Ovary (tissue), 7 donors: ENCODE measurements at regions not wholly inside any gene's neighbourhood (a gene's known extent, or its start where the extent isn't known, plus 50 kb on each side); places are given as distances from the start of the nearest gene placed in this dataset.

Experiments used
- DNase-seq, 5 donors: peaks; one replicate each; pipeline ENCODE4 v3.0.0-alpha.2; 2019 to 2020
- H3K27ac ChIP-seq, 2 donors: fragments of 200-600 bp; one replicate each; pipeline versions ENCODE4 v1.5.1 to v1.8.0; 2019 to 2022
- H3K27me3 ChIP-seq: fragments of 200-600 bp; one replicate; pipeline ENCODE4 v1.8.0; 2022
- H3K36me3 ChIP-seq: fragments of 200-600 bp; sonication (generic); one replicate; pipeline ENCODE4 v1.5.1; 2019
- H3K4me1 ChIP-seq: one replicate; pipeline ENCODE4 v1.8.1; 2013; ENCODE audit warnings: mild to moderate bottlenecking, moderate library complexity; ENCODE audit not compliant: insufficient read depth
- H3K4me3 ChIP-seq: fragments of 200-600 bp; sonication (generic); one replicate; pipeline ENCODE4 v1.5.1; 2017
- H3K9me3 ChIP-seq, 2 donors: fragments of 200-600 bp in 1 of 2; sonication (generic) in 1 of 2; one replicate each; pipeline versions ENCODE4 v1.5.1 to v1.8.1; 2013 to 2019; ENCODE audit warnings: mild to moderate bottlenecking in 1 of 2, moderate library complexity in 1 of 2
- CTCF ChIP-seq, 3 donors: fragments of 450-650 bp in 2 of 3; fragments of 200-600 bp in 1 of 3; IDR thresholded peaks; one replicate each; pipeline versions ENCODE4 v1.5.1 to v1.8.0; 2016 to 2022; ENCODE audit warnings: antibody characterized with exemption in 3 of 3, mild to moderate bottlenecking in 1 of 3
- EP300 ChIP-seq: sonication (generic); formaldehyde crosslinking; IDR thresholded peaks from one replicate; pipeline ENCODE4 v1.6.1; 2017; ENCODE audit warnings: antibody characterized with exemption
- POLR2A ChIP-seq: fragments of 450-650 bp; IDR thresholded peaks from one replicate; pipeline ENCODE4 v1.6.1; 2017; ENCODE audit warnings: antibody characterized with exemption, mild to moderate bottlenecking, moderate library complexity
- WGBS, 3 donors: extraction: QIAGEN DNeasy Blood & Tissue Kit in 1 of 3; methylation state at CpG; one replicate each; pipeline versions ENCODE4 v1.1.5 to v1.1.7; 2013 to 2017; 5-methylcytosine and 5-hydroxymethylcytosine counted together
- intact Hi-C, 4 donors: fragments of 100-400 bp; cut with DNase I; formaldehyde crosslinking; loops; one replicate each; pipeline versions ENCODE4 v1.11.0 to v1.15.1; 2022 to 2023
- donor health status: DM: no; HTN: no; CAD: no; lungs with moderate emphysema.
- donor health status: DM: no; HTN: no; CAD: no.
- donor health status: Bipolar disorder and iron deficiency.
- donor health status: DM: no; HTN: no; CAD: no.
- donor health status: DM: yes; HTN: yes; CAD: no.

- H3K4me1 ChIP-seq, result peaks cover 19% of the 10 kb centered on the region
- intact Hi-C loops, result loop anchor here in 1 of 4 donors (2.0 kb wide), 1 partner anchor 24 kb away; no protein-coding TSS in a partner anchor
- TF ChIP-seq CTCF (IDR thresholded peaks at IDR 0.05) (no peak), EP300 (no peak), POLR2A (no peak)
- H3K4me3 ChIP-seq, result peak overlapping the region; percentile 11
- peak; percentile 82 to 95 (median 91) for DNase-seq
- no peaks in the 10 kb centered on the region for H3K36me3 ChIP-seq
- peak overlapping the region; percentile 24 to 72 for H3K27ac ChIP-seq
- H3K27me3 ChIP-seq, result no peaks in the 10 kb centered on the region
- no peaks in the 10 kb centered on the region for H3K9me3 ChIP-seq
- WGBS, 3 donors, result 13 to 18% (median 16%) methylated on average over 27 to 31 of the region's 31 CpGs
These were observed 105.2 kb upstream of the ATF7IP start for GRCh38 chr12:14260011-14260993.

- H3K4me1 ChIP-seq, result peaks cover 19% of the 10 kb centered on the region
These were observed 104.4 kb upstream of the ATF7IP start for GRCh38 chr12:14261096-14261495.

GRCh38 chr12:14261861-14262260 lies 103.6 kb upstream of the ATF7IP start:
- WGBS, 3 donors, result 93 to 98% (median 97%) methylated on average over 2 of the region's 2 CpGs
- Histone ChIP-seq H3K27me3 (no peaks in the 10 kb centered on the region), H3K4me3 (no peak overlapping the region), H3K4me1 (peaks cover 18% of the 10 kb centered on the region), H3K9me3 (no peaks in the 10 kb centered on the region), H3K27ac (no peak overlapping the region), H3K36me3 (no peaks in the 10 kb centered on the region)
- TF ChIP-seq EP300 (no peak), POLR2A (no peak), CTCF (IDR thresholded peaks at IDR 0.05) (no peak)
- intact Hi-C loops, result loop anchor here in 1 of 4 donors (2.0 kb wide), 1 partner anchor 23 kb away; no protein-coding TSS in a partner anchor
- no peak for DNase-seq

More at GRCh38 chr12:14261096-14261495, 104.4 kb upstream of the ATF7IP start:
- peak in 2 of 5 donors; percentile 44 for DNase-seq
- WGBS, 3 donors, result 78 to 86% (median 80%) methylated on average over 6 of the region's 6 CpGs
- intact Hi-C loops, result loop anchor here in 1 of 4 donors (2.0 kb wide), 1 partner anchor 24 kb away; no protein-coding TSS in a partner anchor
- Histone ChIP-seq H3K4me3 (no peak overlapping the region), H3K27ac (peak overlapping the region in 1 of 2 donors; percentile 72), H3K27me3 (no peaks in the 10 kb centered on the region), H3K36me3 (no peaks in the 10 kb centered on the region), H3K9me3 (no peaks in the 10 kb centered on the region)
- TF ChIP-seq CTCF (IDR thresholded peaks at IDR 0.05) (no peak), POLR2A (no peak), EP300 (no peak)

- Histone ChIP-seq H3K27me3 (no peaks in the 10 kb centered on the region), H3K4me1 (peaks cover 20% of the 10 kb centered on the region), H3K9me3 (no peaks in the 10 kb centered on the region), H3K36me3 (no peaks in the 10 kb centered on the region), H3K27ac (no peak overlapping the region), H3K4me3 (no peak overlapping the region)
- WGBS, 3 donors, result 85 to 94% (median 91%) methylated on average over 7 of the region's 7 CpGs
- DNase-seq, result no peak
- intact Hi-C loops, result no loop called here
- TF ChIP-seq POLR2A (no peak), EP300 (no peak), CTCF (IDR thresholded peaks at IDR 0.05) (no peak)
These were observed 102.5 kb upstream of the ATF7IP start for GRCh38 chr12:14262771-14263511.
